ENCODE measurements at regions not wholly inside any gene's neighbourhood (a gene's known extent, or its start where the extent isn't known, plus 50 kb on each side); places are given as distances from the start of the nearest gene placed in this dataset.

DNA sequence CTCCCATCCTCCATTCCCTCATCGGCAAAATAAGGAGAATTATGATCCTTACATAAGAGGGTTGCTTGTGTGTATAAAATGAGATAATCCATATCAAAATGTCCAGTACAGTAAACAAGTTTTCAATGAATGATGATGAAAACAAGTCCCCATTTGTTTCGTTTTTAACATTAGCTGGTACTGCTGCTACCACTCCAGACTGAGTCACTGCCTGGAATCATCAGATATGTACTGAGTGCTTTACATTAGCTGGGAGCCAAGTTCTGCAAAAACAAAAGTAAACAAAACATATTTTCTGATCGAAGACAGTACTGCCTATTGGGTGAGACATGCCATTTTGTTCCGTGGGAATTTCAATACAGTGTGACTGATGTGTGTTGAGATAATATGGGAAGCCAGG, 123.2 kb upstream of the IGFBP7 start:
- Histone ChIP-seq H3K9ac (ENCODE audit: extremely low read depth, insufficient read length, low read length) (no peak overlapping the region), H2BK15ac (ENCODE audit: low read depth, low read length) (no peak overlapping the region), H3K56ac (ENCODE audit: insufficient read length, low read depth, low read length) (no peak overlapping the region), H3K27ac (ENCODE audit: insufficient read length, low read depth, low read length) (no peak overlapping the region), H3K79me1 (ENCODE audit: insufficient read depth, low read depth, low read length, poor library complexity, severe bottlenecking) (no peaks in the 10 kb centered on the region), H3K14ac (ENCODE audit: insufficient read depth, low read length) (no peak overlapping the region), H2BK20ac (ENCODE audit: low read depth, low read length, poor library complexity, severe bottlenecking) (no peak overlapping the region), H3K23ac (ENCODE audit: insufficient read length, low read depth, low read length) (no peak overlapping the region), H3K18ac (ENCODE audit: insufficient read length, low read depth, low read length) (no peak overlapping the region), H3K4me1 (ENCODE audit: insufficient read depth, low read length) (peaks cover 3% of the 10 kb centered on the region; the same call in 1 of the 2 replicates), H2BK5ac (ENCODE audit: insufficient read length, low read length) (no peak overlapping the region), H3K4ac (ENCODE audit: low read depth, low read length) (no peak overlapping the region), H2AK5ac (ENCODE audit: insufficient read length, low read length) (no peak overlapping the region), H3K79me2 (ENCODE audit: insufficient read depth, low read length) (no peaks in the 10 kb centered on the region), H3T11ph (ENCODE audit: low read length) (no peak overlapping the region), H3K27me3 (ENCODE audit: insufficient read depth, low read length) (no peaks in the 10 kb centered on the region), H2AFZ (ENCODE audit: low read length) (no peak overlapping the region), H4K91ac (ENCODE audit: insufficient read length, low read depth, low read length) (no peak overlapping the region), H4K5ac (ENCODE audit: insufficient read length, low read depth, low read length) (no peak overlapping the region), H4K8ac (replicated peaks; ENCODE audit: insufficient read length, low read depth, low read length) (no peak overlapping the region), H3K23me2 (ENCODE audit: insufficient read length, low read depth, low read length, poor library complexity, severe bottlenecking) (no peaks in the 10 kb centered on the region), H4K20me1 (ENCODE audit: control insufficient read depth, insufficient read depth, insufficient read length) (no peaks in the 10 kb centered on the region), H2BK12ac (ENCODE audit: insufficient read length, low read depth, low read length) (no peak overlapping the region), H3K4me2 (ENCODE audit: insufficient read depth, insufficient read length, low read length) (no peak overlapping the region), H2BK120ac (ENCODE audit: low read depth, low read length, poor library complexity, severe bottlenecking) (no peak overlapping the region), H3K9me3 (ENCODE audit: control insufficient read depth, low read depth, low read length) (no peaks in the 10 kb centered on the region)
- Mint-ChIP-seq H3K4me3 (no peak overlapping the region), H3K9me3 (no peaks in the 10 kb centered on the region), H3K4me1 (peaks cover 16 to 22% of the 10 kb centered on the region in 2 experiments), H3K27me3 (ENCODE audit: low read depth) (peaks cover 4% of the 10 kb centered on the region; the same call in 1 of the 2 replicates), H3K36me3 (ENCODE audit: insufficient read depth in 1 of 3, low read depth in 3 of 3) (no peaks in the 10 kb centered on the region), H3K27ac (no peak overlapping the region)
- no CpG with 5 or more reads among the region's 4 CpGs for WGBS (ENCODE audit: extremely low coverage, insufficient read length, low lambda C conversion rate)
- DNase-seq: no peak
- TF ChIP-seq, protein P1, sequence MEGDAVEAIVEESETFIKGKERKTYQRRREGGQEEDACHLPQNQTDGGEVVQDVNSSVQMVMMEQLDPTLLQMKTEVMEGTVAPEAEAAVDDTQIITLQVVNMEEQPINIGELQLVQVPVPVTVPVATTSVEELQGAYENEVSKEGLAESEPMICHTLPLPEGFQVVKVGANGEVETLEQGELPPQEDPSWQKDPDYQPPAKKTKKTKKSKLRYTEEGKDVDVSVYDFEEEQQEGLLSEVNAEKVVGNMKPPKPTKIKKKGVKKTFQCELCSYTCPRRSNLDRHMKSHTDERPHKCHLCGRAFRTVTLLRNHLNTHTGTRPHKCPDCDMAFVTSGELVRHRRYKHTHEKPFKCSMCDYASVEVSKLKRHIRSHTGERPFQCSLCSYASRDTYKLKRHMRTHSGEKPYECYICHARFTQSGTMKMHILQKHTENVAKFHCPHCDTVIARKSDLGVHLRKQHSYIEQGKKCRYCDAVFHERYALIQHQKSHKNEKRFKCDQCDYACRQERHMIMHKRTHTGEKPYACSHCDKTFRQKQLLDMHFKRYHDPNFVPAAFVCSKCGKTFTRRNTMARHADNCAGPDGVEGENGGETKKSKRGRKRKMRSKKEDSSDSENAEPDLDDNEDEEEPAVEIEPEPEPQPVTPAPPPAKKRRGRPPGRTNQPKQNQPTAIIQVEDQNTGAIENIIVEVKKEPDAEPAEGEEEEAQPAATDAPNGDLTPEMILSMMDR (conservative IDR thresholded peaks at IDR 0.05): no peak
